IMR-90 (cell line): ENCODE measurements at regions not wholly inside any gene's neighbourhood (a gene's known extent, or its start where the extent isn't known, plus 50 kb on each side); places are given as distances from the start of the nearest gene placed in this dataset.

Experiments used
- CEBPB ChIP-seq: IDR thresholded peaks from 2 replicates; pipeline ENCODE4 v1.6.1; 2012; ENCODE audit warnings: low read depth, low read length, improper control_type of control experiment
- CTCF ChIP-seq: conservative IDR thresholded peaks from 2 replicates; pipeline ENCODE4 v1.5.1; 2012; ENCODE audit warnings: mild to moderate bottlenecking, low read depth, low read length, improper control_type of control experiment
- ELK1 ChIP-seq: fragments of 150-350 bp; IDR thresholded peaks from 2 replicates; pipeline ENCODE4 v1.6.1; 2016; ENCODE audit warnings: low read depth, mild to moderate bottlenecking, low read length, moderate library complexity, borderline replicate concordance
- MAFK ChIP-seq: IDR thresholded peaks from 2 replicates; pipeline ENCODE4 v1.6.1; 2012; ENCODE audit warnings: low read depth, low read length, improper control_type of control experiment
- MXI1 ChIP-seq: IDR thresholded peaks from 2 replicates; pipeline ENCODE4 v1.6.1; 2012; ENCODE audit warnings: low read depth, mild to moderate bottlenecking, low read length, moderate library complexity, borderline replicate concordance
- POLR2A ChIP-seq: IDR thresholded peaks from 2 replicates; pipeline ENCODE4 v1.6.1; 2012; ENCODE audit warnings: mild to moderate bottlenecking, low read depth, low read length
- RFX5 ChIP-seq: IDR thresholded peaks from 2 replicates; pipeline ENCODE4 v1.8.0; 2012; ENCODE audit warnings: low read depth, mild to moderate bottlenecking, low read length, moderate library complexity

GRCh38 chr15:79673416-79674123 is 223.2 kb downstream of the MTHFS start:
- TF ChIP-seq CTCF (no peak), POLR2A (no peak), ELK1 (no peak), RFX5 (no peak), CEBPB (no peak), MXI1 (no peak), MAFK (no peak)
